HEK293 (cell line): ENCODE measurements at regions not wholly inside any gene's neighbourhood (a gene's known extent, or its start where the extent isn't known, plus 50 kb on each side); places are given as distances from the start of the nearest gene placed in this dataset.

ENCODE experiments used
- CTCF ChIA-PET: fragments of 350-600 bp; formaldehyde crosslinking; extraction: SDS; loops from one replicate; lab custom pipeline; 2021; ENCODE audit warnings: antibody characterized with exemption; lab: Yijun Ruan, JAX
- POLR2A ChIA-PET: fragments of 300-600 bp; formaldehyde crosslinking; extraction: SDS; loops from one replicate; lab custom pipeline; 2020; ENCODE audit warnings: antibody characterized with exemption, inconsistent platforms; lab: Yijun Ruan, JAX
- H3K27ac ChIP-seq: fragments of 200-500 bp; sonication (Bioruptor generic); 2 replicates; pipeline ENCODE4 v1.5.1; 2014; ENCODE audit warnings: low read depth, low read length, control low read depth, inconsistent platforms; ENCODE audit errors: extremely low read depth
- H3K36me3 ChIP-seq, 2 experiments: fragments of 200-500 bp in 1 of 2; sonication (Bioruptor generic) in 1 of 2; 1 replicate in 1 of 2; 2 replicates in 1 of 2; pipeline ENCODE4 v1.5.1; 2014 to 2017; ENCODE audit warnings: inconsistent platforms in 2 of 2, low read length in 2 of 2; ENCODE audit not compliant: control insufficient read depth in 2 of 2, insufficient read depth in 1 of 2
- H3K4me1 ChIP-seq: fragments of 200-500 bp; sonication (Bioruptor generic); 2 replicates; pipeline ENCODE4 v1.5.1; 2014; ENCODE audit warnings: mild to moderate bottlenecking, low read length, inconsistent platforms; ENCODE audit not compliant: control insufficient read depth, insufficient read depth
- H3K4me3 ChIP-seq: 2 replicates; pipeline ENCODE4 v1.5.1; 2011; ENCODE audit warnings: low read depth, mild to moderate bottlenecking, control low read depth, low read length, moderate library complexity
- H3K9me3 ChIP-seq: fragments of 200-500 bp; sonication (Bioruptor generic); 2 replicates; pipeline ENCODE4 v1.5.1; 2014; ENCODE audit warnings: low read depth, low read length, inconsistent platforms; ENCODE audit not compliant: control insufficient read depth, insufficient read depth
- GLIS2 ChIP-seq: fragments of 450-650 bp; formaldehyde crosslinking; IDR thresholded peaks from 2 replicates; pipeline ENCODE4 v1.5.1; 2016; ENCODE audit warnings: missing biosample characterization, missing genetic modification characterization
- IKZF3 ChIP-seq: fragments of 450-650 bp; IDR thresholded peaks from 2 replicates; pipeline ENCODE4 v1.5.0; 2018; ENCODE audit warnings: missing biosample characterization, mild to moderate bottlenecking, missing genetic modification characterization, moderate library complexity
- PRDM2 ChIP-seq: fragments of 450-650 bp; formaldehyde crosslinking; IDR thresholded peaks from 2 replicates; pipeline ENCODE4 v1.5.1; 2016; ENCODE audit warnings: missing biosample characterization, missing genetic modification characterization, borderline replicate concordance
- SETDB1 ChIP-seq: IDR thresholded peaks from one replicate; pipeline ENCODE4 v1.6.1; 2017; ENCODE audit warnings: mild to moderate bottlenecking, low read length, moderate library complexity, mixed read lengths; ENCODE audit not compliant: insufficient read length
- TCF7L2 ChIP-seq: IDR thresholded peaks from 2 replicates; pipeline ENCODE4 v1.6.1; 2011; ENCODE audit warnings: low read depth, mild to moderate bottlenecking, inconsistent platforms, low read length, moderate library complexity, borderline replicate concordance
- ZBTB17 ChIP-seq: fragments of 450-650 bp; formaldehyde crosslinking; IDR thresholded peaks from 2 replicates; pipeline ENCODE4 v1.5.1; 2016; ENCODE audit warnings: missing biosample characterization, missing genetic modification characterization
- ZNF274 ChIP-seq, 2 experiments: fragments of 200-500 bp in 1 of 2; fragments of 450-650 bp in 1 of 2; sonication (Bioruptor generic) in 1 of 2; formaldehyde crosslinking in 1 of 2; IDR thresholded peaks; 2 replicates each; pipeline versions ENCODE4 v1.5.1 to v1.6.1; 2014 to 2016; ENCODE audit warnings: borderline replicate concordance in 1 of 2, inconsistent platforms in 1 of 2, low read length in 1 of 2, missing biosample characterization in 1 of 2, missing genetic modification characterization in 1 of 2
- ZNF280D ChIP-seq: fragments of 450-650 bp; formaldehyde crosslinking; IDR thresholded peaks from 2 replicates; pipeline ENCODE4 v1.5.1; 2016; ENCODE audit warnings: missing biosample characterization, missing genetic modification characterization
- ZNF335 ChIP-seq: fragments of 450-650 bp; formaldehyde crosslinking; conservative IDR thresholded peaks from 2 replicates; pipeline ENCODE4 v1.5.1; 2016; ENCODE audit warnings: missing biosample characterization, missing genetic modification characterization
- ZNF391 ChIP-seq: fragments of 450-650 bp; formaldehyde crosslinking; IDR thresholded peaks from 2 replicates; pipeline ENCODE4 v1.5.1; 2016; ENCODE audit warnings: low read depth, missing biosample characterization, missing genetic modification characterization, borderline replicate concordance
- ZNF449 ChIP-seq: fragments of 450-650 bp; formaldehyde crosslinking; IDR thresholded peaks from 2 replicates; pipeline ENCODE4 v1.5.1; 2017; ENCODE audit warnings: missing biosample characterization, mild to moderate bottlenecking, missing genetic modification characterization, moderate library complexity
- ZNF549 ChIP-seq: fragments of 450-650 bp; IDR thresholded peaks from 2 replicates; pipeline ENCODE4 v1.5.1; 2018; ENCODE audit warnings: missing biosample characterization, missing genetic modification characterization, mild to moderate bottlenecking, inconsistent platforms, moderate library complexity
- ZNF660 ChIP-seq: fragments of 450-650 bp; IDR thresholded peaks from 2 replicates; pipeline ENCODE4 v1.5.1; 2018; ENCODE audit warnings: missing biosample characterization, mild to moderate bottlenecking, missing genetic modification characterization
- ZNF707 ChIP-seq: fragments of 450-650 bp; formaldehyde crosslinking; IDR thresholded peaks from 2 replicates; pipeline ENCODE4 v1.5.1; 2016; ENCODE audit warnings: missing biosample characterization, missing genetic modification characterization
- ZNF843 ChIP-seq: fragments of 450-650 bp; formaldehyde crosslinking; IDR thresholded peaks from 2 replicates; pipeline ENCODE4 v1.5.1; 2016; ENCODE audit warnings: missing biosample characterization, missing genetic modification characterization
- ZSCAN4 ChIP-seq: fragments of 450-650 bp; formaldehyde crosslinking; IDR thresholded peaks from 2 replicates; pipeline ENCODE4 v1.5.1; 2017; ENCODE audit warnings: missing biosample characterization, missing genetic modification characterization
- TF ChIP-seq, protein P1 (sequence below): fragments of 450-650 bp; formaldehyde crosslinking; IDR thresholded peaks from 2 replicates; pipeline ENCODE4 v1.5.1; 2016; ENCODE audit warnings: missing biosample characterization, missing genetic modification characterization

DNA sequence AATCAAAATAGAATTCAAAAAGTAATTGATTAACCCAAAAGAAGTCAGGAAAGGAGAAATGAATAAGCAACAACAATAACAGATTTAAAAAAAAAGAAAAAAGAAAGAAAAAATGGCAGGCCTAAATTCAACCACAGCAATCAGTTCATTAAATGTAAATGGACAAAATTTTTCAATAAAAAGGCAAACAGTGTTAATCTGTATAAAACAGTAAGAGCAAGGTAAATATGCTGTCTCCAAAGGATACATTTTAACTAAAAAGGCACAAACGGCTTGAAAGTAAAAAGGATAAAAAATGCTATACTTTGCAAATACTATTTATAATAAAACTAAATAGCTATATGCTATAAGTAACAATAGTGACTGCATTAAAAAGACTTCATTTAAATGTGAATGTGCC, 582.0 kb downstream of the SPRY1 start:
- H3K27ac ChIP-seq, result no peak overlapping the region
- no peak overlapping the region for H3K4me3 ChIP-seq
- no peaks in the 10 kb centered on the region for H3K36me3 ChIP-seq
- no peaks in the 10 kb centered on the region for H3K4me1 ChIP-seq
- ChIA-PET CTCF (no interaction called here), POLR2A (no interaction called here)
- H3K9me3 ChIP-seq, result no peaks in the 10 kb centered on the region
- TF ChIP-seq SETDB1, result peak; percentile 71
- no peak for TF ChIP-seq TCF7L2
- no peak for TF ChIP-seq ZBTB17 (tag by site-specific recombination)
- no peak for TF ChIP-seq PRDM2 (tag by site-specific recombination)
- TF ChIP-seq ZNF843 (tag by site-specific recombination), result no peak
- no peak for TF ChIP-seq ZNF549 (tag by site-specific recombination)
- TF ChIP-seq ZNF335 (tag by site-specific recombination), result no peak
- TF ChIP-seq ZNF449 (tag by site-specific recombination), result no peak
- TF ChIP-seq, all 188 proteins: peak for 1

DNA sequence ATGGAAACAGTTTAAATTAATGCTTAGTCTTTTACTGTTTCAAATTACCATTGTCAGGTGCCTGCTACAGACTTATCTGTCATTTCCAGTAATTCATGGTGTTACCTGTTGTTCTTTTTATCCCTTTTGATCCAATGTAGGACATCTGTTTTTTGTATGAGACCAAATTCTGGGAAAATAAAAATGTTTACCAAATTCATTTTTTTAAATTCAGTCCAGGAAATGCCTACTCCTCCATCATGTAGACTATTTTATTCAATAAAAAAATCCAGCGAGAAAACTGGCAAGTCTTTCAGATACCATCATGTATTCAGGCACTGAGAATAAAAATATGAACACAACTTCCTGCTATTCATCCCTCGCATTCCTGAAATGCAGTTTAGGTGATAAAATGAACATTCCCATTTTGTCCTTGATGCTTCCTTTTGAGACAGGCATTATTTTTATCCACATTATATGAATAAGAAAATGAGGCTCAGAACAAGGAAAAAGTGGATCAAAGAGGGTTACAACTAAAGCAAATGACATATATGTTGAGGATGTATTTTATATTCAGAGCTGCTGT, 584.2 kb downstream of the SPRY1 start:
- H3K4me3 ChIP-seq, result no peak overlapping the region
- ChIA-PET CTCF (no interaction called here), POLR2A (no interaction called here)
- no peaks in the 10 kb centered on the region for H3K9me3 ChIP-seq
- H3K27ac ChIP-seq, result no peak overlapping the region
- TF ChIP-seq ZNF660 (no peak), ZNF274 (IDR thresholded peaks at IDR 0.05; ENCODE audit: low read length) (no peak), ZNF274 (tag by site-specific recombination; IDR thresholded peaks at IDR 0.05; ENCODE audit: borderline replicate concordance) (no peak), ZNF707 (tag by site-specific recombination) (no peak)
- no peaks in the 10 kb centered on the region for H3K36me3 ChIP-seq
- H3K4me1 ChIP-seq, result no peaks in the 10 kb centered on the region

DNA sequence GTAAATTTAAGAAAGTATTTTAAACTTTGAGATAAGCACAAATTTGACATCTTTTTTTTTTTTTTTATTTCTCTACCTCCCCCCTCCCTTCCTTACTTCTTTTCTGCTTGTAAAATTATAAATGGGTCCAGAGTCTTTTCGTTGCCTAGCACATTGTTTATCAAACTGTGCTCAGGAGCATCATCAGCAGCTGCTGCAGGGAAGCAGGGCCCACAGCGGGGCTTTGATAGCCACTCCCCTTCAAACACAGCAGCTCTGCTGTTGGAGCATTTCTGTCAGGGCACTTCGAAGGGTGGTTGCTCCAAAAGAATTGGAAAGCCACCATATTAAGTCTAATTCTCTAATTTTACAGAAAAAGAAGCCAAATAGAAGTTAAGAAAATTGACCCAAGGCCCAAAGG, 588.3 kb downstream of the SPRY1 start:
- CTCF ChIA-PET, result no interaction called here
- no peaks in the 10 kb centered on the region for H3K36me3 ChIP-seq
- no peaks in the 10 kb centered on the region for H3K4me1 ChIP-seq
- no peak overlapping the region for H3K27ac ChIP-seq
- TF ChIP-seq GLIS2 (tag by site-specific recombination), result no peak
- TF ChIP-seq IKZF3 (tag by site-specific recombination), result no peak
- no peak for TF ChIP-seq ZNF280D
- no peak for TF ChIP-seq ZNF391 (tag by site-specific recombination)
- TF ChIP-seq ZSCAN4 (tag by site-specific recombination), result no peak
- TF ChIP-seq, protein P1, sequence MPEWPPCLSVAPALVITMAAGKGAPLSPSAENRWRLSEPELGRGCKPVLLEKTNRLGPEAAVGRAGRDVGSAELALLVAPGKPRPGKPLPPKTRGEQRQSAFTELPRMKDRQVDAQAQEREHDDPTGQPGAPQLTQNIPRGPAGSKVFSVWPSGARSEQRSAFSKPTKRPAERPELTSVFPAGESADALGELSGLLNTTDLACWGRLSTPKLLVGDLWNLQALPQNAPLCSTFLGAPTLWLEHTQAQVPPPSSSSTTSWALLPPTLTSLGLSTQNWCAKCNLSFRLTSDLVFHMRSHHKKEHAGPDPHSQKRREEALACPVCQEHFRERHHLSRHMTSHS (tag by site-specific recombination), result no peak
- POLR2A ChIA-PET, result no interaction called here
- H3K4me3 ChIP-seq, result no peak overlapping the region
- H3K9me3 ChIP-seq, result no peaks in the 10 kb centered on the region
